ENCODE measurements at regions not wholly inside any gene's neighbourhood (a gene's known extent, or its start where the extent isn't known, plus 50 kb on each side); places are given as distances from the start of the nearest gene placed in this dataset.

DNA sequence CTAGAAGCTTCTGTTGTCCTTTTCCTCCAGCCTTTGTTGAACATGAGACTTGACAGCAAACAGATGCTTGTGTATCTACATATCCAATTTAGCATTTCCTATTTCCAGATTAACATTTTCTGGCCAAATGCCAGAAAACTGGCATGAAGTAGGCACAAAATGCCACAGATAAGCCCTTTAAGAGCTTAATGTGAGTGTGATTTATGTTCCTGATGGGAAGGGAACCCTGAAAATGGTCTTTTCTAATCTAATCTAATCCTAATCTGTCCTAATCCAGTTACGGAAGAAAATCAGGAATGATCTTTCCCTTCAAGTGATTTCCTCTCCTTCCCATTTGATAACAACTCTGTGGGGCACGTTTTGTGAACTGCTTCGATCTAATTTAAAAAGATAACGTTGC, 133.0 kb upstream of the C1QTNF7 start:
- DNase-seq (no peak), ATAC-seq (no peak)
- Mint-ChIP-seq H3K4me1 (ENCODE audit: low read depth) (no peaks in the 10 kb centered on the region), H3K9me3 (no peaks in the 10 kb centered on the region), H3K36me3 (ENCODE audit: low read depth) (no peaks in the 10 kb centered on the region), H3K27me3 (no peaks in the 10 kb centered on the region), H3K4me3 (no peak overlapping the region), H3K27ac (no peak overlapping the region)
- ChIA-PET CTCF (no interaction called here), POLR2A (no interaction called here)
- TF ChIP-seq, protein P1, sequence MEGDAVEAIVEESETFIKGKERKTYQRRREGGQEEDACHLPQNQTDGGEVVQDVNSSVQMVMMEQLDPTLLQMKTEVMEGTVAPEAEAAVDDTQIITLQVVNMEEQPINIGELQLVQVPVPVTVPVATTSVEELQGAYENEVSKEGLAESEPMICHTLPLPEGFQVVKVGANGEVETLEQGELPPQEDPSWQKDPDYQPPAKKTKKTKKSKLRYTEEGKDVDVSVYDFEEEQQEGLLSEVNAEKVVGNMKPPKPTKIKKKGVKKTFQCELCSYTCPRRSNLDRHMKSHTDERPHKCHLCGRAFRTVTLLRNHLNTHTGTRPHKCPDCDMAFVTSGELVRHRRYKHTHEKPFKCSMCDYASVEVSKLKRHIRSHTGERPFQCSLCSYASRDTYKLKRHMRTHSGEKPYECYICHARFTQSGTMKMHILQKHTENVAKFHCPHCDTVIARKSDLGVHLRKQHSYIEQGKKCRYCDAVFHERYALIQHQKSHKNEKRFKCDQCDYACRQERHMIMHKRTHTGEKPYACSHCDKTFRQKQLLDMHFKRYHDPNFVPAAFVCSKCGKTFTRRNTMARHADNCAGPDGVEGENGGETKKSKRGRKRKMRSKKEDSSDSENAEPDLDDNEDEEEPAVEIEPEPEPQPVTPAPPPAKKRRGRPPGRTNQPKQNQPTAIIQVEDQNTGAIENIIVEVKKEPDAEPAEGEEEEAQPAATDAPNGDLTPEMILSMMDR (IDR thresholded peaks at IDR 0.05): no peak
- intact Hi-C loops (cut with micrococcal nuclease): no loop called here

DNA sequence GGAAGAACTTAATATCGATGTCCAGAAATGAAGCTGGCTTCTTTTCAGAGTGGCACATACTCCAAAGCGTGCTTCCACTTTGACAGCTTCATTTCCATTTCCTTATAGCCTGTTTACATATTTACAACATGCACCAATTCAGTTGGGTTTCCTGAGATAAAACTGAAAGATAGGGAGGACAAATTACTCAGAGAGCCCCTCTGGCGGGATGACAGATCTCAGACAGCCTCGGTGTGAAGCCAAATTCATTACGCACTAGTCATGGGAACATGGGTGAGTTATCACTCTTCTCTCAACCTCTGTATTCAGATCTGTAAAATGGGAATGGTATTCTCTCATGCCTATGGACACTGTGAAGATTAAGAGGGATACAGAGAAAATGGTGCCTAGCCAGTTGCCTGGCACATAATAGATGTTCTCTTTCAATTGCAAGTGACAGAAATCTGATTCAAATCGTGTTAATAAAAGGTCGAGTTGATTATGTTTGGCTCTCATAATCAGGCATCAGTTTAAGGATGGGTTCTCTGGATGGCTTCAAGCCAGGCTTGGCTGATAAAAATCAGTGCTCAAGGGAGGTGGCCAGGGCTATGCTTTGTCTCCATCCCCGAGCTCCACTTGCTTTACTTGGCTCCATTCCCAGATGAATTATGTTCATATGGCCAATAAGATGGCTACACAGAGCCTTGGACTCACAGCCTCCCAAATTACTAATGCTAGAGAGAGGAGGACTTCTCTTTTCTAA, 132.2 kb upstream of the C1QTNF7 start:
- Mint-ChIP-seq H3K27ac (no peak overlapping the region), H3K4me3 (no peak overlapping the region), H3K4me1 (ENCODE audit: low read depth) (no peaks in the 10 kb centered on the region), H3K27me3 (no peaks in the 10 kb centered on the region), H3K9me3 (no peaks in the 10 kb centered on the region), H3K36me3 (ENCODE audit: low read depth) (no peaks in the 10 kb centered on the region)
- ChIA-PET CTCF (no interaction called here), POLR2A (no interaction called here)
- DNase-seq: no peak
- intact Hi-C loops (cut with micrococcal nuclease): no loop called here
- TF ChIP-seq, protein P1 (IDR thresholded peaks at IDR 0.05): no peak
- ATAC-seq: no peak

DNA sequence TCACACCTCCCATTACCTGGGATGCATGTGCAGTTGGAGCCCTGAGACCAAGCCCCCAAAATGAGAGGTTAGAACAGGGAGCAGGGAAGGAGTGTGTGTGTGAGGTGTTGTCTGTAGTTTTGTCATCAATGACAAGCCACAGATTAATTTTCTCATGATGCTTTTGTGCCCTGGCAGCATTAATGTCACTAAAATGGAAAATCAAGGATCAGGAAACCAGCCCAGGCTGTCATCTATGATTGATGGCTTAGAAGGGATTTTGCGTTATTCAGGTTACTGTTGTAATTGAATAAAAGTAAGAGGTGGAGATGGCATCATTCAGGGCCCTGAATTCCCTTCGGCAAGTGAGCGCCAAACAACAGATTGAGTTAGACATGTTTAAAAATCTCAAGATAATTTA, 130.5 kb upstream of the C1QTNF7 start:
- intact Hi-C loops (cut with micrococcal nuclease): no loop called here
- ATAC-seq: no peak
- no peaks in the 10 kb centered on the region for H3K9me3 Mint-ChIP-seq
- H3K4me1 Mint-ChIP-seq (ENCODE audit: low read depth): no peaks in the 10 kb centered on the region
- TF ChIP-seq, protein P1 (IDR thresholded peaks at IDR 0.05): no peak
- no peak for DNase-seq
- no peak overlapping the region for H3K4me3 Mint-ChIP-seq
- CTCF ChIA-PET: no interaction called here
- H3K36me3 Mint-ChIP-seq (ENCODE audit: low read depth): no peaks in the 10 kb centered on the region
- H3K27me3 Mint-ChIP-seq: no peaks in the 10 kb centered on the region
- no peak overlapping the region for H3K27ac Mint-ChIP-seq
- POLR2A ChIA-PET: no interaction called here

DNA sequence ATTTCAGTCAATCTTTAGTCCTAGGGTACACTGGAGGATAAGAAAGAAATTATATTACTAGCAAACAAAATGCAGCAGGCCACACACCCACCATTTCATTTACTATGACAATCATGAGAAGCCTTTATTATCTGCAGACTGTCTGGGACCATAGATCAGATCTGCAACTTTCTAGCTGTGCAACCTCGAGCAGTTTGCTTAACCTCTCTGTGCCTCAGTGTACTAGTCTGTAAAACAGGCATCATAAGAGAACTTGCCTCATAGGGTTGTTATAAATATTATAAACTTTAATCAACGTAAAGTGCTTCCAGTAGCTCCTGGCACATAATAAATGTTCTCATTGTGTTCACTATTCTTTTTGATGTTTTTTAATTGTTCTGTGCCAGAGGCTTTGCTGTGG, 128.2 kb upstream of the C1QTNF7 start:
- ATAC-seq (no peak), DNase-seq (no peak)
- TF ChIP-seq, protein P1 (IDR thresholded peaks at IDR 0.05): no peak
- H3K27ac Mint-ChIP-seq: no peak overlapping the region
- H3K36me3 Mint-ChIP-seq (ENCODE audit: low read depth): no peaks in the 10 kb centered on the region
- H3K9me3 Mint-ChIP-seq: no peaks in the 10 kb centered on the region
- ChIA-PET POLR2A (no interaction called here), CTCF (no interaction called here)
- intact Hi-C loops (cut with micrococcal nuclease): no loop called here
- no peaks in the 10 kb centered on the region for H3K27me3 Mint-ChIP-seq
- H3K4me1 Mint-ChIP-seq (ENCODE audit: low read depth): no peaks in the 10 kb centered on the region
- H3K4me3 Mint-ChIP-seq: no peak overlapping the region

DNA sequence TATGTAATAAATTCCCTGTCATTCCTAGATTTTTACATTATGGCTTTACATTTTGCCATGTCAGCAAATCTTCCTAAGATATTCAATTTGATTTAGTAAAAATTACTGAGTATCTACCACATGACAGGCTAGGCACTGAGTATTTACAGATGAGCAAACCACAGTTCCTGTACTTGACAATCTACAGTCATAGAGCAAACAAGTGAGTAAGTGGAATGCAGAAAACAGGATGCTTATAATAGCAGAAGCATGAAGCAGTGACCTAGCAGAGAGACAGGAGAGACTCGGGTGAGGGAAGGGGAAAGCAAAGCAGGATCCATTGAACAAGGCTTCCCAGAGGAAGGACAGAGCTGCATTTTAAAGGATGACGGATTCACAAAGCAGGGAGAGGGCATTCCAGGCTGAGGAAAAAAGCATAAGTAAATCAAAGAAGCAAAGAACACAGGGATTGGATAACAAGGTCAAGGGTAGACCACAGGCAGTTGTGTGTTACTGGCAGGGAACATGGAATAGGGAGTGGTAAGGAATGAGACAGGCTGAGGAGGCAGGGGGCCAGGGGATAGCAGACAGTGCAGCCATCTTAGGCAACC, 124.7 kb upstream of the C1QTNF7 start:
- no peak overlapping the region for H3K27ac Mint-ChIP-seq
- POLR2A ChIA-PET: interaction anchor here (1.0 kb wide), 1 partner anchor 206 kb away, joined by 3 read pairs; no protein-coding TSS in a partner anchor
- DNase-seq (no peak), ATAC-seq (no peak)
- CTCF ChIA-PET: no interaction called here
- TF ChIP-seq, protein P1 (IDR thresholded peaks at IDR 0.05): no peak
- H3K27me3 Mint-ChIP-seq: peaks cover 1% of the 10 kb centered on the region
- H3K4me3 Mint-ChIP-seq: no peak overlapping the region
- no peaks in the 10 kb centered on the region for H3K9me3 Mint-ChIP-seq
- intact Hi-C loops (cut with micrococcal nuclease): no loop called here
- no peaks in the 10 kb centered on the region for H3K36me3 Mint-ChIP-seq (ENCODE audit: low read depth)
- H3K4me1 Mint-ChIP-seq (ENCODE audit: low read depth): no peaks in the 10 kb centered on the region
